ENCODE measurements at regions not wholly inside any gene's neighbourhood (a gene's known extent, or its start where the extent isn't known, plus 50 kb on each side); places are given as distances from the start of the nearest gene placed in this dataset.

DNA sequence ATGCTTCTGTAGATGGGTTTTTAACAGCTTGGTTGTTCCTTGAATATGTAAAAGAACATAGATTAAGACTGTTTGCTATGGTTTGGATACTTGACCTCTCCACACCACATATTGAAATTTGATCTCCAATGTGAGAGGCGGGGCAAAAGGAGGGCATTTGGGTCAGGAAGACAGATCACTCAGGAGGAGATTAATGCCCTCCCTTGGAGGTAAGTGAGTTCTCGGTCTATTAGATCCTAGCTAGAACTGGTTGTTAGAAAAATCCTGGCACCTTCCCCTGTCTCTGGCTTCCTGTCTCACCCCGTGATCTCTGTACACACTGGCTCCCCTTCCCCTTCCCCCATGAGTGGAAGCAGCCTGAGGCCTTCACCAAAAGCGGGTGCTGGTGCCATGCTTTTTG lies 281.1 kb upstream of the ANKRD55 start:
- Mint-ChIP-seq H3K36me3 (ENCODE audit: insufficient read depth in 1 of 3, low read depth in 3 of 3) (no peaks in the 10 kb centered on the region), H3K9me3 (no peaks in the 10 kb centered on the region)

More for the DNA sequence above, 281.1 kb upstream of the ANKRD55 start:
- Histone ChIP-seq H3K23ac (ENCODE audit: insufficient read length, low read depth, low read length) (no peak overlapping the region), H3K27ac (ENCODE audit: insufficient read length, low read depth, low read length) (no peak overlapping the region), H4K91ac (ENCODE audit: insufficient read length, low read depth, low read length) (no peak overlapping the region), H2AFZ (ENCODE audit: low read length) (no peak overlapping the region), H3K79me2 (ENCODE audit: insufficient read depth, low read length) (no peaks in the 10 kb centered on the region), H3K56ac (ENCODE audit: insufficient read length, low read depth, low read length) (no peak overlapping the region), H3K18ac (ENCODE audit: insufficient read length, low read depth, low read length) (no peak overlapping the region), H2BK12ac (ENCODE audit: insufficient read length, low read depth, low read length) (no peak overlapping the region), H3K9me3 (ENCODE audit: control insufficient read depth, low read depth, low read length) (no peaks in the 10 kb centered on the region), H3K4ac (ENCODE audit: low read depth, low read length) (no peak overlapping the region), H4K20me1 (ENCODE audit: control insufficient read depth, insufficient read depth, insufficient read length) (no peaks in the 10 kb centered on the region), H3T11ph (ENCODE audit: low read length) (no peak overlapping the region), H3K9ac (ENCODE audit: extremely low read depth, insufficient read length, low read length) (no peak overlapping the region), H2BK15ac (ENCODE audit: low read depth, low read length) (no peak overlapping the region), H4K8ac (replicated peaks; ENCODE audit: insufficient read length, low read depth, low read length) (no peak overlapping the region), H3K4me2 (ENCODE audit: insufficient read depth, insufficient read length, low read length) (no peak overlapping the region), H3K27me3 (ENCODE audit: insufficient read depth, low read length) (no peaks in the 10 kb centered on the region), H3K14ac (ENCODE audit: insufficient read depth, low read length) (no peak overlapping the region), H2BK20ac (ENCODE audit: low read depth, low read length, poor library complexity, severe bottlenecking) (no peak overlapping the region), H2BK120ac (ENCODE audit: low read depth, low read length, poor library complexity, severe bottlenecking) (no peak overlapping the region), H2AK5ac (ENCODE audit: insufficient read length, low read length) (no peak overlapping the region), H2BK5ac (ENCODE audit: insufficient read length, low read length) (no peak overlapping the region), H3K4me1 (ENCODE audit: insufficient read depth, low read length) (no peaks in the 10 kb centered on the region; the same call in 1 of the 2 replicates), H4K5ac (ENCODE audit: insufficient read length, low read depth, low read length) (no peak overlapping the region), H3K23me2 (ENCODE audit: insufficient read length, low read depth, low read length, poor library complexity, severe bottlenecking) (no peaks in the 10 kb centered on the region), H3K79me1 (ENCODE audit: insufficient read depth, low read depth, low read length, poor library complexity, severe bottlenecking) (no peaks in the 10 kb centered on the region)
- TF ChIP-seq, protein P1, sequence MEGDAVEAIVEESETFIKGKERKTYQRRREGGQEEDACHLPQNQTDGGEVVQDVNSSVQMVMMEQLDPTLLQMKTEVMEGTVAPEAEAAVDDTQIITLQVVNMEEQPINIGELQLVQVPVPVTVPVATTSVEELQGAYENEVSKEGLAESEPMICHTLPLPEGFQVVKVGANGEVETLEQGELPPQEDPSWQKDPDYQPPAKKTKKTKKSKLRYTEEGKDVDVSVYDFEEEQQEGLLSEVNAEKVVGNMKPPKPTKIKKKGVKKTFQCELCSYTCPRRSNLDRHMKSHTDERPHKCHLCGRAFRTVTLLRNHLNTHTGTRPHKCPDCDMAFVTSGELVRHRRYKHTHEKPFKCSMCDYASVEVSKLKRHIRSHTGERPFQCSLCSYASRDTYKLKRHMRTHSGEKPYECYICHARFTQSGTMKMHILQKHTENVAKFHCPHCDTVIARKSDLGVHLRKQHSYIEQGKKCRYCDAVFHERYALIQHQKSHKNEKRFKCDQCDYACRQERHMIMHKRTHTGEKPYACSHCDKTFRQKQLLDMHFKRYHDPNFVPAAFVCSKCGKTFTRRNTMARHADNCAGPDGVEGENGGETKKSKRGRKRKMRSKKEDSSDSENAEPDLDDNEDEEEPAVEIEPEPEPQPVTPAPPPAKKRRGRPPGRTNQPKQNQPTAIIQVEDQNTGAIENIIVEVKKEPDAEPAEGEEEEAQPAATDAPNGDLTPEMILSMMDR (conservative IDR thresholded peaks at IDR 0.05) = no peak
- H3K27ac Mint-ChIP-seq = no peak overlapping the region; a peak in 1 of 7 replicates
- DNase-seq = no peak
- no CpG with 5 or more reads among the region's 4 CpGs for WGBS (ENCODE audit: extremely low coverage, insufficient read length, low lambda C conversion rate)
- no peak overlapping the region for H3K4me3 Mint-ChIP-seq
- peaks cover 11 to 15% of the 10 kb centered on the region in 2 experiments for H3K4me1 Mint-ChIP-seq
- H3K27me3 Mint-ChIP-seq (ENCODE audit: low read depth) = peaks cover 5% of the 10 kb centered on the region

All from H9 (cell line).